ENCODE measurements at regions not wholly inside any gene's neighbourhood (a gene's known extent, or its start where the extent isn't known, plus 50 kb on each side); places are given as distances from the start of the nearest gene placed in this dataset.

GRCh38 chr22:47307326-47307725, 544.9 kb downstream of the TBC1D22A start:
- no peak for TF ChIP-seq EZH2 (IDR thresholded peaks at IDR 0.05; ENCODE audit: insufficient read depth, poor library complexity, severe bottlenecking)
- no peak for TF ChIP-seq EZH2phosphoT487 (IDR thresholded peaks at IDR 0.05; ENCODE audit: insufficient read depth, low read depth)
